Calu3 (cell line): ENCODE measurements at regions not wholly inside any gene's neighbourhood (a gene's known extent, or its start where the extent isn't known, plus 50 kb on each side); places are given as distances from the start of the nearest gene placed in this dataset.

Source experiments
- BruUV-seq: library from RNA; stranded (reverse); fragments of 400-500 nt; replicated peaks from 2 replicates; lab custom pipeline; 2021; lab: Mats Ljungman, UMichigan
- CTCF ChIA-PET: fragments of 300-600 bp; sonication (Branson Sonifier 250); formaldehyde crosslinking; loops from one replicate; lab custom pipeline; 2022; ENCODE audit warnings: antibody characterized with exemption; lab: Charles Lee
- DNase-seq: peaks from one replicate; pipeline ENCODE4 v3.0.0; 2022
- H3K27ac Mint-ChIP-seq: one replicate; pipeline ENCODE4 v1.8.0; 2022; ENCODE audit warnings: mixed read lengths; ENCODE audit not compliant: unreplicated experiment
- H3K27me3 Mint-ChIP-seq: one replicate; pipeline ENCODE4 v1.8.0; 2022; ENCODE audit warnings: mixed read lengths; ENCODE audit not compliant: unreplicated experiment
- H3K36me3 Mint-ChIP-seq: one replicate; pipeline ENCODE4 v1.8.0; 2022; ENCODE audit warnings: mild to moderate bottlenecking, moderate library complexity, mixed read lengths; ENCODE audit not compliant: insufficient read depth, unreplicated experiment
- H3K4me1 Mint-ChIP-seq: one replicate; pipeline ENCODE4 v1.8.0; 2022; ENCODE audit warnings: mild to moderate bottlenecking, low read depth, mixed read lengths; ENCODE audit not compliant: unreplicated experiment
- H3K4me3 Mint-ChIP-seq: one replicate; pipeline ENCODE4 v1.8.0; 2022; ENCODE audit warnings: mild to moderate bottlenecking, low read depth, moderate library complexity, mixed read lengths; ENCODE audit not compliant: unreplicated experiment
- H3K9me3 Mint-ChIP-seq: one replicate; pipeline ENCODE4 v1.8.0; 2022; ENCODE audit warnings: low read depth, mixed read lengths; ENCODE audit not compliant: unreplicated experiment
- intact Hi-C: fragments of 100-400 bp; cut with micrococcal nuclease; formaldehyde crosslinking; loops from one replicate; pipeline ENCODE4 v1.10.0; 2022; ENCODE audit not compliant: unreplicated experiment
- TF ChIP-seq, protein P1 (sequence below): fragments of 200-600 bp; IDR thresholded peaks from one replicate; pipeline ENCODE4 v1.8.0; 2022; ENCODE audit warnings: antibody characterized with exemption; ENCODE audit not compliant: unreplicated experiment

DNA sequence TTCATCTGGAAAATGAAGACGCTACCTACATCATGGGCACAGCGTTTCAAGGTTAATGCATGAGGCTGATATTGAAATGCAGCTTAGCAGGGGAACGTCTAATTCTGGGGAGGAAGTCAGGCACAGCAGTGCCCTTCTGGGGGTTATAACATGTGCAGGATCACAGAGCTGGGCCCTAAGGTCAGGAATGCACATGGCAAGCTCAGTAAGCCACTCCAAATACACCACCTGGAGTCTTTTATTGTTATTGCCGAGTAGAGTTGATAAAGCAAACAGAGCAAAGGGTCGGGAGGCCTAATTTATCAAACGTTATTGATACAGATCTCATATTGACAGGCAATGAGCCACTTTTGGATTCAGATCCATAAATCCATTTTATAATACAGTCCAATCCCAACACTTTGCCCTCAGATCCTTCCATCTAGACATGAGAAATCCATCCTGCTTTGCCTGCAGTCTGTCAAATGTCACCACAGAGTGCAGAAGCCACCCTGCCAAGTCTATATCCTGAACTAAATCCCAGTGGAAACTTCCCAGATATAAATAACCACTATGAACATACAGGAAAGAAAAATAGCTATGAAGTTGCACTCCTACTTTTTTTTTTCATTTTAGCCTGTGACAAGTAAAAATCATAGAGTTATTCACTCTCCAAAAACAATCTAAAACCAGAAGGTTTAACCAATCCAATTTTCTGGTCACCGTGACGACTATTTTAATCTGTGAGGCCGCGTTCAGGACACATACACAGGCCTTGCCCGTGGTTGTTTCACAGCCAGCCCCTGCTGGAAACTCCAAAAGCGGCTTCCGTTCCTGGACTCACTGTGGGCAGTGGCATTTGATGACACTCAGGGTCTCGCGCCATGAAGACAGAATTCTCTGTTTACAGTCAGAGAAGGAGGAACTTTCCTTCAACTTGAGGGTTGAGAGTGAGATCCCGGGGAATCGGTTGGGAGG lies 335.4 kb downstream of the DHX15 start:
- Mint-ChIP-seq H3K4me1 (no peaks in the 10 kb centered on the region), H3K4me3 (no peak overlapping the region), H3K9me3 (no peaks in the 10 kb centered on the region), H3K27ac (no peak overlapping the region), H3K27me3 (no peaks in the 10 kb centered on the region), H3K36me3 (no peaks in the 10 kb centered on the region)
- no TSS peak for BruUV-seq
- no peak for DNase-seq
- CTCF ChIA-PET, result no interaction called here
- intact Hi-C loops, result no loop called here
- TF ChIP-seq, protein P1, sequence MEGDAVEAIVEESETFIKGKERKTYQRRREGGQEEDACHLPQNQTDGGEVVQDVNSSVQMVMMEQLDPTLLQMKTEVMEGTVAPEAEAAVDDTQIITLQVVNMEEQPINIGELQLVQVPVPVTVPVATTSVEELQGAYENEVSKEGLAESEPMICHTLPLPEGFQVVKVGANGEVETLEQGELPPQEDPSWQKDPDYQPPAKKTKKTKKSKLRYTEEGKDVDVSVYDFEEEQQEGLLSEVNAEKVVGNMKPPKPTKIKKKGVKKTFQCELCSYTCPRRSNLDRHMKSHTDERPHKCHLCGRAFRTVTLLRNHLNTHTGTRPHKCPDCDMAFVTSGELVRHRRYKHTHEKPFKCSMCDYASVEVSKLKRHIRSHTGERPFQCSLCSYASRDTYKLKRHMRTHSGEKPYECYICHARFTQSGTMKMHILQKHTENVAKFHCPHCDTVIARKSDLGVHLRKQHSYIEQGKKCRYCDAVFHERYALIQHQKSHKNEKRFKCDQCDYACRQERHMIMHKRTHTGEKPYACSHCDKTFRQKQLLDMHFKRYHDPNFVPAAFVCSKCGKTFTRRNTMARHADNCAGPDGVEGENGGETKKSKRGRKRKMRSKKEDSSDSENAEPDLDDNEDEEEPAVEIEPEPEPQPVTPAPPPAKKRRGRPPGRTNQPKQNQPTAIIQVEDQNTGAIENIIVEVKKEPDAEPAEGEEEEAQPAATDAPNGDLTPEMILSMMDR, result no peak

DNA sequence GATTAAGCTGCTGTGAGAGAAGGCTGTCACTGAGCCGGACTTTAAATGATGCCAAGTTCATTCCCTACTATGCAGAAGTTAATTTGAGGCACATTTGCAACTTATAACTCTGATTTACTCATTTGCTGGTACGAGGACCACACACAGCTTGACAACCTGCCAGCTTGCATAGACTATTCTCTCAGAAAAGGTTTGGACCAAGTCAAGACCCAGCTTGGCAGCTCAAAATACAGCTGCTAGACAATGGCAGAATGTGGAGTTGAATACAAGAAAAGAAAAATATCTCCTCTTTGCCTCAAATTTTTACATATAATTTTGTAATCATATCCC lies 338.9 kb downstream of the DHX15 start:
- intact Hi-C loops, result no loop called here
- no peak for DNase-seq
- CTCF ChIA-PET, result no interaction called here
- no TSS peak for BruUV-seq
- H3K4me1 Mint-ChIP-seq, result no peaks in the 10 kb centered on the region
- TF ChIP-seq, protein P1, result no peak
- H3K4me3 Mint-ChIP-seq, result no peak overlapping the region
- no peak overlapping the region for H3K27ac Mint-ChIP-seq
- no peaks in the 10 kb centered on the region for H3K36me3 Mint-ChIP-seq
- H3K27me3 Mint-ChIP-seq, result peaks cover 27% of the 10 kb centered on the region
- H3K9me3 Mint-ChIP-seq, result no peaks in the 10 kb centered on the region

GRCh38 chr4:24244663-24245490 lies 339.5 kb downstream of the DHX15 start:
- Mint-ChIP-seq H3K9me3 (no peaks in the 10 kb centered on the region), H3K4me1 (no peaks in the 10 kb centered on the region), H3K36me3 (no peaks in the 10 kb centered on the region), H3K27ac (no peak overlapping the region), H3K27me3 (peaks cover 27% of the 10 kb centered on the region), H3K4me3 (no peak overlapping the region)
- CTCF ChIA-PET, result no interaction called here
- TF ChIP-seq, protein P1, result no peak
- no peak for DNase-seq
- BruUV-seq, result no TSS peak
- intact Hi-C loops, result no loop called here

DNA sequence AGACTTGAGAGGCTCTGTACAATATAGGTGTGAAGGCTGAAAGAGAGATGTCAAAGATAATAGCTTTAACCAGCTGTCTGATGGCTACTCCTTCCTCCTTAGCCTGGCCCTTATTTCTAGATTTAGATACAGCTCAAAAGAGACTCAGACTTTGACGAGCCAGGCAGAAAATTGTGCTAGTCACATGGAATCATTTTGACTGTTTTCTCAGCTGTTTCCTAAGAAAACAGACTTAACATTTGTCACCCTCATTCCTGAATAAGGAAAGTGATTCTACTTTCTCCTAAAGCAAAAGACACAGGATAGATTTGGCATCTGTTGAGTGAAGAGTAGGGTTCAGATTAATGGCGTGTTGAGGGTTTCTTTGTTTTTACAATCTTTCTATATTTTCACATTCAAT lies 340.7 kb downstream of the DHX15 start:
- DNase-seq, result no peak
- Mint-ChIP-seq H3K27me3 (peaks cover 27% of the 10 kb centered on the region), H3K36me3 (no peaks in the 10 kb centered on the region), H3K4me1 (no peaks in the 10 kb centered on the region), H3K4me3 (no peak overlapping the region), H3K9me3 (no peaks in the 10 kb centered on the region), H3K27ac (no peak overlapping the region)
- intact Hi-C loops, result no loop called here
- TF ChIP-seq, protein P1, result no peak
- no TSS peak for BruUV-seq
- CTCF ChIA-PET, result no interaction called here
